Gastrocnemius medialis (tissue), 4 donors: ENCODE measurements at regions not wholly inside any gene's neighbourhood (a gene's known extent, or its start where the extent isn't known, plus 50 kb on each side); places are given as distances from the start of the nearest gene placed in this dataset.

Experiments
- ATAC-seq, 2 donors: fragments of 150-250 bp; one replicate each; pipeline ENCODE4 v1.9.1; 2016
- DNase-seq, 2 donors: peaks; one replicate each; pipeline ENCODE4 v3.0.0-alpha.2; 2019
- H3K27ac ChIP-seq, 4 donors: fragments of 200-600 bp; sonication (generic); 1 replicate in 1 of 4; 2 replicates in 3 of 4; pipeline ENCODE4 v1.5.1; 2016 to 2018; ENCODE audit warnings: mild to moderate bottlenecking in 2 of 4, moderate library complexity in 1 of 4
- H3K27me3 ChIP-seq, 3 donors: fragments of 200-600 bp; sonication (generic) in 2 of 3; 1 replicate in 1 of 3; 2 replicates in 2 of 3; pipeline versions ENCODE4 v1.5.1 to v1.6.0; 2016 to 2019; ENCODE audit warnings: mild to moderate bottlenecking in 1 of 3, moderate library complexity in 1 of 3
- H3K36me3 ChIP-seq, 2 donors: fragments of 200-600 bp; sonication (generic) in 1 of 2; one replicate each; pipeline ENCODE4 v1.5.1; 2017 to 2018
- H3K4me1 ChIP-seq, 2 donors: fragments of 200-600 bp; sonication (generic) in 1 of 2; one replicate each; pipeline ENCODE4 v1.5.1; 2016 to 2017; ENCODE audit warnings: mild to moderate bottlenecking in 2 of 2
- H3K4me3 ChIP-seq, 4 donors: fragments of 200-600 bp; sonication (generic) in 3 of 4; 1 replicate in 1 of 4; 2 replicates in 3 of 4; pipeline ENCODE4 v1.5.1; 2016 to 2019; ENCODE audit warnings: mild to moderate bottlenecking in 2 of 4
- H3K9me3 ChIP-seq, 3 donors: fragments of 200-600 bp; sonication (generic) in 2 of 3; 1 replicate in 1 of 3; 2 replicates in 2 of 3; pipeline ENCODE4 v1.5.1; 2016 to 2019
- POLR2A ChIP-seq, 2 donors: fragments of 450-650 bp; IDR thresholded peaks; one replicate each; pipeline ENCODE4 v1.6.1; 2017; ENCODE audit warnings: antibody characterized with exemption in 2 of 2, mild to moderate bottlenecking in 2 of 2, moderate library complexity in 2 of 2
- in situ Hi-C, 4 donors: fragments of 200-750 bp; cut with MboI; loops; one replicate each; pipeline versions ENCODE4 v1.15.0 to v1.8.0; 2017; ENCODE audit warnings: low sequenced_read_pairs in 4 of 4
- intact Hi-C: fragments of 100-400 bp; cut with DNase I; formaldehyde crosslinking; loops from one replicate; pipeline ENCODE4 v1.15.1; 2023; ENCODE audit warnings: low total_unique reads
- TF ChIP-seq, protein P1 (sequence below), 5 experiments: fragments of 450-650 bp in 3 of 5; fragments of 200-600 bp in 2 of 5; sonication (generic) in 2 of 5; IDR thresholded peaks in 4 of 5; conservative IDR thresholded peaks in 1 of 5; 1 replicate in 4 of 5; 2 replicates in 1 of 5; pipeline ENCODE4 v1.5.1; 2016 to 2019; ENCODE audit warnings: antibody characterized with exemption in 5 of 5, mild to moderate bottlenecking in 3 of 5, moderate library complexity in 3 of 5

GRCh38 chr12:85507456-85507855 lies 227.4 kb downstream of the ALX1 start:
- Histone ChIP-seq H3K27ac (no peak overlapping the region), H3K27me3 (no peaks in the 10 kb centered on the region), H3K4me1 (no peaks in the 10 kb centered on the region), H3K4me3 (no peak overlapping the region), H3K36me3 (no peaks in the 10 kb centered on the region), H3K9me3 (no peaks in the 10 kb centered on the region)
- intact Hi-C loops: no loop called here
- DNase-seq (no peak), ATAC-seq (no peak)
- TF ChIP-seq POLR2A (IDR thresholded peaks at IDR 0.05): no peak
- TF ChIP-seq, protein P1, sequence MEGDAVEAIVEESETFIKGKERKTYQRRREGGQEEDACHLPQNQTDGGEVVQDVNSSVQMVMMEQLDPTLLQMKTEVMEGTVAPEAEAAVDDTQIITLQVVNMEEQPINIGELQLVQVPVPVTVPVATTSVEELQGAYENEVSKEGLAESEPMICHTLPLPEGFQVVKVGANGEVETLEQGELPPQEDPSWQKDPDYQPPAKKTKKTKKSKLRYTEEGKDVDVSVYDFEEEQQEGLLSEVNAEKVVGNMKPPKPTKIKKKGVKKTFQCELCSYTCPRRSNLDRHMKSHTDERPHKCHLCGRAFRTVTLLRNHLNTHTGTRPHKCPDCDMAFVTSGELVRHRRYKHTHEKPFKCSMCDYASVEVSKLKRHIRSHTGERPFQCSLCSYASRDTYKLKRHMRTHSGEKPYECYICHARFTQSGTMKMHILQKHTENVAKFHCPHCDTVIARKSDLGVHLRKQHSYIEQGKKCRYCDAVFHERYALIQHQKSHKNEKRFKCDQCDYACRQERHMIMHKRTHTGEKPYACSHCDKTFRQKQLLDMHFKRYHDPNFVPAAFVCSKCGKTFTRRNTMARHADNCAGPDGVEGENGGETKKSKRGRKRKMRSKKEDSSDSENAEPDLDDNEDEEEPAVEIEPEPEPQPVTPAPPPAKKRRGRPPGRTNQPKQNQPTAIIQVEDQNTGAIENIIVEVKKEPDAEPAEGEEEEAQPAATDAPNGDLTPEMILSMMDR (IDR thresholded peaks at IDR 0.05 in 4 of 5, conservative IDR thresholded peaks at IDR 0.05 in 1 of 5): no peak
- in situ Hi-C loops: no loop called here

DNA sequence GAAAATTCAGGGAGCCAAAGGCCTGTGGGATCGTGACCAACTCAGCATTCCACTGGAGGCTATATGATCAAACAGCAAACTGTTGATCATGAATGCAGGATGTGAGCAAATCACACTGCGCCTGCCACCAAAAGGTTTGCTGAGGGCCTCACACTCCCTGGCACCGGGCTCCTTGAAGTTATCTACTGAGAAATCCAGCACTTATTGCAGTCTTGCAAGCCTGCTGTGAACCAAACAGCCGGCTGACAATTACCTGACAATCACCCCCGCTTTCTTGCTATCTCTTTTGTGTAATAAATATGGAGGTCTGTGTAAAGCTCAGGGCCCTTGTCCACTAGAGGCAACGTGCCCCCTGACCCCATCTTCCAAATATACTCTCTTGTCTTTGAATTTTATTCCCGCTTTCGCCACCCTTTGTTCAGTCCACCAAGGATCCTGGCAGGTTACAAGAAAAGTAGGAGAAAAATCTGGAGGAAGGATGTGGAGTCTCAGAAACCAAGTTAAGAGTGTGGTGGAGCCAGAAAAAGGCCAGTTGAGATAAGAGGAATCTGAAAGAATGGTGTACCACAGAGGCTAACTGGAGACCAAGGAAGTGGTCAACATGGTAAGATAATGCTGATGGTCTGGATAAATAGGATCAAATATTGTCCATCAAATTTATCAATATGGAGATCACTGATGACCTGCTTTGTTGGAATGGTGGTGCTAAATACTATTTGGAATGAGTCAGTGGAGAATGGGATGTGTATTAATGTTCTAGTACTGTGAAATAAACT lies 229.2 kb downstream of the ALX1 start:
- in situ Hi-C loops (no loop called here), intact Hi-C loops (no loop called here)
- TF ChIP-seq POLR2A (IDR thresholded peaks at IDR 0.05): no peak
- TF ChIP-seq, protein P1 (IDR thresholded peaks at IDR 0.05 in 4 of 5, conservative IDR thresholded peaks at IDR 0.05 in 1 of 5): no peak
- DNase-seq (no peak), ATAC-seq (no peak)
- Histone ChIP-seq H3K4me1 (no peaks in the 10 kb centered on the region), H3K27ac (no peak overlapping the region), H3K4me3 (no peak overlapping the region), H3K36me3 (no peaks in the 10 kb centered on the region), H3K9me3 (no peaks in the 10 kb centered on the region), H3K27me3 (no peaks in the 10 kb centered on the region)

- H3K27me3 ChIP-seq: no peaks in the 10 kb centered on the region
Measured at GRCh38 chr12:85509857-85510256, 229.8 kb downstream of the ALX1 start.

DNA sequence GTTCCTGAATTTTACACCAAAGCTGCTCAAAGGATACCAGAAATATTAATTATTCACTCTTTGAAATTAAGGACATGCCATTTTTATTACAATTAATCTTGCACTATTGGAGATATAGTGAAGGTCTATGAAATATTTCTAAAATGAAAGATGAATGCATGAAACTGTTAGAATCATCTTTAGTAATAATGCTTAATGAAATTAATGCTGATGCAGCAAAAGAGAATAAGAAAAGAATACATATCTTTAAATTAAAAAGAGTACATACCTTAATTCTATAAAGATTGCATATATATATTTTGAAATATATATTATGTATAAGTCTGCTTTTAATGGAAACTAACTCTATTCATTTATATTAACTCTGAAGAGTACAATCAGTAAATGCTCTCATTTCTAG lies 236.0 kb downstream of the ALX1 start:
- no peak overlapping the region for H3K4me3 ChIP-seq
- no peak for TF ChIP-seq POLR2A (IDR thresholded peaks at IDR 0.05)
- TF ChIP-seq, protein P1 (IDR thresholded peaks at IDR 0.05 in 4 of 5, conservative IDR thresholded peaks at IDR 0.05 in 1 of 5): no peak
- ATAC-seq: no peak

More at GRCh38 chr12:85509857-85510256, 229.8 kb downstream of the ALX1 start:
- H3K4me1 ChIP-seq: no peaks in the 10 kb centered on the region
- intact Hi-C loops: no loop called here
- H3K27ac ChIP-seq: no peak overlapping the region
- in situ Hi-C loops: no loop called here
- H3K36me3 ChIP-seq: no peaks in the 10 kb centered on the region
- ATAC-seq (no peak), DNase-seq (no peak)
- H3K9me3 ChIP-seq: no peaks in the 10 kb centered on the region
- H3K4me3 ChIP-seq: no peak overlapping the region
- no peak for TF ChIP-seq POLR2A (IDR thresholded peaks at IDR 0.05)
- TF ChIP-seq, protein P1 (IDR thresholded peaks at IDR 0.05 in 4 of 5, conservative IDR thresholded peaks at IDR 0.05 in 1 of 5): no peak

More for the DNA sequence above, 236.0 kb downstream of the ALX1 start:
- intact Hi-C loops (no loop called here), in situ Hi-C loops (no loop called here)
- no peak overlapping the region for H3K27ac ChIP-seq
- DNase-seq: no peak
- H3K9me3 ChIP-seq: no peaks in the 10 kb centered on the region
- H3K36me3 ChIP-seq: no peaks in the 10 kb centered on the region
- no peaks in the 10 kb centered on the region for H3K27me3 ChIP-seq
- H3K4me1 ChIP-seq: no peaks in the 10 kb centered on the region
